ENCODE measurements at regions not wholly inside any gene's neighbourhood (a gene's known extent, or its start where the extent isn't known, plus 50 kb on each side); places are given as distances from the start of the nearest gene placed in this dataset.

DNA sequence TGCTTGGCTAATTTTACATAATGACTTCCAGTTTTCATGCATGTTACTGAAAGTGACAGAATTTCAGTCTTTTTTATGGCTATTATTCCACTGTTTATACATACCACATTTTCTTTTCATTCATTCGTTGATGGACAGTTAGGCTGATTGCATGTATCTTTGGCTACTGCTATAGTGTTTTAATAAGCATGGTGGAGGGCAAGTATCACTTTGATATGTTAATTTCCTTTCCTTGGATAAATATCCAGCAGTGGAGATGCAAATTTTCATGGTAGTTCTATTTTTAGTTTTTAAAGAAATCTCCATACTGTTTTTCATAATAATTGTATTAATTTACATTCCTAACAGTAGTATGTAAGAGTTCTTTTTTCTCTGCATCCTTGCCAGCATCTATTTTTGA is 297.9 kb downstream of the PRR16 start:
- TF ChIP-seq GABPB1 (CRISPR knock-in tag; IDR thresholded peaks at IDR 0.05) (no peak), FOXJ3 (CRISPR knock-in tag; IDR thresholded peaks at IDR 0.05) (no peak), FOXP1 (CRISPR knock-in tag; IDR thresholded peaks at IDR 0.05) (no peak)
- TF ChIP-seq, protein P1, sequence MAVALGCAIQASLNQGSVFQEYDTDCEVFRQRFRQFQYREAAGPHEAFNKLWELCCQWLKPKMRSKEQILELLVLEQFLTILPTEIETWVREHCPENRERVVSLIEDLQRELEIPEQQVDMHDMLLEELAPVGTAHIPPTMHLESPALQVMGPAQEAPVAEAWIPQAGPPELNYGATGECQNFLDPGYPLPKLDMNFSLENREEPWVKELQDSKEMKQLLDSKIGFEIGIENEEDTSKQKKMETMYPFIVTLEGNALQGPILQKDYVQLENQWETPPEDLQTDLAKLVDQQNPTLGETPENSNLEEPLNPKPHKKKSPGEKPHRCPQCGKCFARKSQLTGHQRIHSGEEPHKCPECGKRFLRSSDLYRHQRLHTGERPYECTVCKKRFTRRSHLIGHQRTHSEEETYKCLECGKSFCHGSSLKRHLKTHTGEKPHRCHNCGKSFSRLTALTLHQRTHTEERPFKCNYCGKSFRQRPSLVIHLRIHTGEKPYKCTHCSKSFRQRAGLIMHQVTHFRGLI (CRISPR knock-in tag; IDR thresholded peaks at IDR 0.05): no peak

All from K562 (cell line).